GM12878 (cell line): ENCODE measurements at regions not wholly inside any gene's neighbourhood (a gene's known extent, or its start where the extent isn't known, plus 50 kb on each side); places are given as distances from the start of the nearest gene placed in this dataset.

Experiments
- CEBPZ ChIP-seq: fragments of 150-350 bp; IDR thresholded peaks from 2 replicates; pipeline ENCODE4 v1.6.1; 2016; ENCODE audit warnings: low read depth, low read length
- CTCF ChIP-seq, 3 experiments: IDR thresholded peaks in 2 of 3; conservative IDR thresholded peaks in 1 of 3; 2 replicates each; pipeline ENCODE4 v1.5.1; 2011; ENCODE audit warnings: low read depth in 3 of 3, low read length in 3 of 3, mild to moderate bottlenecking in 3 of 3, control low read depth in 2 of 3, moderate library complexity in 2 of 3, inconsistent platforms in 1 of 3, mixed read lengths in 1 of 3; ENCODE audit not compliant: control insufficient read depth in 2 of 3, insufficient read depth in 1 of 3; ENCODE audit errors: extremely low read depth in 1 of 3
- GABPA ChIP-seq: IDR thresholded peaks from 2 replicates; pipeline ENCODE4 v1.6.1; 2014; ENCODE audit warnings: antibody characterized with exemption, low read depth, mild to moderate bottlenecking, inconsistent platforms
- NRF1 ChIP-seq: conservative IDR thresholded peaks from 2 replicates; pipeline ENCODE4 v1.6.1; 2011; ENCODE audit warnings: mild to moderate bottlenecking, low read depth, low read length, improper control_type of control experiment
- RELA ChIP-seq: fragments of 450-650 bp; IDR thresholded peaks from 2 replicates; pipeline ENCODE4 v1.8.0; 2014; ENCODE audit warnings: borderline replicate concordance; ENCODE audit not compliant: partially characterized antibody
- SIN3A ChIP-seq: IDR thresholded peaks from 2 replicates; pipeline ENCODE4 v1.6.1; 2012; ENCODE audit warnings: low read depth, low read length, improper control_type of control experiment
- YY1 ChIP-seq: IDR thresholded peaks from 2 replicates; pipeline ENCODE4 v1.6.1; 2011; ENCODE audit warnings: low read depth, mild to moderate bottlenecking, low read length
- ZBED1 ChIP-seq: IDR thresholded peaks from 2 replicates; pipeline ENCODE4 v1.6.1; 2016; ENCODE audit warnings: borderline replicate concordance

DNA sequence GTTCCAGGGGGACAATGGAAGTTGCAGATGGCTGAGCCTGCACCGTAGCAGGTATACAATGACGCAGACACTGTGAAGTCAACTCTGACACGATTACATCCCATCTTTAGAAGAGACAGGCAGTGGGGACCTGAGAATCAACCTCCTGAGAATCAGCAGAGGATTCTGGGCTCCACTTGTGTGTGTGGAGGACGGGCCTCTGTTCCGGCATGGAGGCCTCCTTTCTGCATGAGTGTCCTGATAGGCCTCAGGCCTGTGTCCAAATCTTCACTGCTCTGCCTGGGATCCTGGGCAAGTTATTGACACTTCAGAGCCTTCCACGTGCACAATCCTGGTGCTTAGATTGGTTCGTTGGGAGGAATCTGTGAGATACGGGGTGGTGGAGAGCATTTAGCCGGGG is 151.2 kb upstream of the COL5A1 start:
- TF ChIP-seq CTCF (IDR thresholded peaks at IDR 0.05 in 2 of 3, conservative IDR thresholded peaks at IDR 0.05 in 1 of 3; ENCODE audit: control insufficient read depth in 2 of 3, extremely low read depth in 1 of 3, insufficient read depth in 1 of 3, low read depth in 3 of 3, low read length in 3 of 3), result no peak
- TF ChIP-seq GABPA, result no peak
- TF ChIP-seq SIN3A, result no peak
- TF ChIP-seq RELA, result no peak
- no peak for TF ChIP-seq CEBPZ
- TF ChIP-seq YY1, result no peak
- no peak for TF ChIP-seq ZBED1
- TF ChIP-seq NRF1, result no peak
